ENCODE measurements at regions not wholly inside any gene's neighbourhood (a gene's known extent, or its start where the extent isn't known, plus 50 kb on each side); places are given as distances from the start of the nearest gene placed in this dataset.
"Not testable (repeated sequence)": the region's sequence is repeated elsewhere in the genome, so short reads cannot be mapped to it uniquely, and the experiment has no call there.

- H3K4me3 Mint-ChIP-seq; DNase-seq; H3K27ac Mint-ChIP-seq; H3K9me3 Mint-ChIP-seq; H3K27me3 Mint-ChIP-seq; CTCF ChIA-PET; H3K4me1 Mint-ChIP-seq (ENCODE audit: low read depth); POLR2A ChIA-PET; H3K36me3 Mint-ChIP-seq (ENCODE audit: low read depth); ATAC-seq; intact Hi-C loops (cut with micrococcal nuclease): not testable (repeated sequence)
Observed at GRCh38 chr14:19304442-19304841, 129.7 kb downstream of the POTEG start.

- H3K36me3 Mint-ChIP-seq (ENCODE audit: low read depth); H3K4me3 Mint-ChIP-seq; POLR2A ChIA-PET: not testable (repeated sequence)
Observed at GRCh38 chr14:19304918-19305317, 129.2 kb downstream of the POTEG start.

GRCh38 chr14:19305776-19306175, 128.4 kb downstream of the POTEG start:
- H3K27me3 Mint-ChIP-seq; H3K4me1 Mint-ChIP-seq (ENCODE audit: low read depth); intact Hi-C loops (cut with micrococcal nuclease); POLR2A ChIA-PET; H3K36me3 Mint-ChIP-seq (ENCODE audit: low read depth); H3K9me3 Mint-ChIP-seq; DNase-seq; H3K4me3 Mint-ChIP-seq; ATAC-seq; H3K27ac Mint-ChIP-seq; CTCF ChIA-PET: not testable (repeated sequence)

More at GRCh38 chr14:19304918-19305317, 129.2 kb downstream of the POTEG start:
- H3K4me1 Mint-ChIP-seq (ENCODE audit: low read depth); CTCF ChIA-PET; H3K27ac Mint-ChIP-seq; intact Hi-C loops (cut with micrococcal nuclease); DNase-seq; H3K9me3 Mint-ChIP-seq; H3K27me3 Mint-ChIP-seq; ATAC-seq: not testable (repeated sequence)

- intact Hi-C loops (cut with micrococcal nuclease); POLR2A ChIA-PET; DNase-seq; H3K9me3 Mint-ChIP-seq; H3K27me3 Mint-ChIP-seq; H3K36me3 Mint-ChIP-seq (ENCODE audit: low read depth); H3K4me1 Mint-ChIP-seq (ENCODE audit: low read depth); CTCF ChIA-PET; ATAC-seq; H3K27ac Mint-ChIP-seq; H3K4me3 Mint-ChIP-seq: not testable (repeated sequence)
Observed at GRCh38 chr14:19306405-19306804, 127.7 kb downstream of the POTEG start.

GRCh38 chr14:19311023-19311422, 123.1 kb downstream of the POTEG start:
- H3K27ac Mint-ChIP-seq; H3K4me1 Mint-ChIP-seq (ENCODE audit: low read depth); H3K9me3 Mint-ChIP-seq; H3K4me3 Mint-ChIP-seq; POLR2A ChIA-PET; H3K36me3 Mint-ChIP-seq (ENCODE audit: low read depth); intact Hi-C loops (cut with micrococcal nuclease); ATAC-seq; DNase-seq; H3K27me3 Mint-ChIP-seq; CTCF ChIA-PET: not testable (repeated sequence)

GRCh38 chr14:19330678-19331077, 103.5 kb downstream of the POTEG start:
- H3K27ac Mint-ChIP-seq; ATAC-seq; intact Hi-C loops (cut with micrococcal nuclease); H3K27me3 Mint-ChIP-seq; H3K4me1 Mint-ChIP-seq (ENCODE audit: low read depth); H3K4me3 Mint-ChIP-seq; POLR2A ChIA-PET; H3K9me3 Mint-ChIP-seq; CTCF ChIA-PET; H3K36me3 Mint-ChIP-seq (ENCODE audit: low read depth); DNase-seq: not testable (repeated sequence)

GRCh38 chr14:19337232-19338059, 96.7 kb downstream of the POTEG start:
- H3K36me3 Mint-ChIP-seq (ENCODE audit: low read depth); intact Hi-C loops (cut with micrococcal nuclease); POLR2A ChIA-PET; CTCF ChIA-PET; H3K4me1 Mint-ChIP-seq (ENCODE audit: low read depth); H3K9me3 Mint-ChIP-seq; H3K4me3 Mint-ChIP-seq; DNase-seq; H3K27ac Mint-ChIP-seq; H3K27me3 Mint-ChIP-seq: not testable (repeated sequence)
- peak; percentile 45 for ATAC-seq

- ATAC-seq; H3K4me3 Mint-ChIP-seq; H3K36me3 Mint-ChIP-seq (ENCODE audit: low read depth); H3K4me1 Mint-ChIP-seq (ENCODE audit: low read depth); intact Hi-C loops (cut with micrococcal nuclease); H3K9me3 Mint-ChIP-seq; H3K27ac Mint-ChIP-seq; CTCF ChIA-PET; DNase-seq; H3K27me3 Mint-ChIP-seq; POLR2A ChIA-PET: not testable (repeated sequence)
Observed at GRCh38 chr14:19338060-19338372, 96.1 kb downstream of the POTEG start.

- CTCF ChIA-PET; intact Hi-C loops (cut with micrococcal nuclease); H3K36me3 Mint-ChIP-seq (ENCODE audit: low read depth); H3K4me3 Mint-ChIP-seq; ATAC-seq; H3K27ac Mint-ChIP-seq; H3K27me3 Mint-ChIP-seq; H3K4me1 Mint-ChIP-seq (ENCODE audit: low read depth); POLR2A ChIA-PET; DNase-seq; H3K9me3 Mint-ChIP-seq: not testable (repeated sequence)
Observed at GRCh38 chr14:19340976-19341375, 93.2 kb downstream of the POTEG start.

- H3K27ac Mint-ChIP-seq; ATAC-seq; H3K36me3 Mint-ChIP-seq (ENCODE audit: low read depth); POLR2A ChIA-PET; DNase-seq; H3K9me3 Mint-ChIP-seq; intact Hi-C loops (cut with micrococcal nuclease); CTCF ChIA-PET; H3K27me3 Mint-ChIP-seq; H3K4me1 Mint-ChIP-seq (ENCODE audit: low read depth); H3K4me3 Mint-ChIP-seq: not testable (repeated sequence)
Observed at GRCh38 chr14:19341627-19342026, 92.5 kb downstream of the POTEG start.

GRCh38 chr14:19344261-19344660, 89.9 kb downstream of the POTEG start:
- H3K4me1 Mint-ChIP-seq (ENCODE audit: low read depth); H3K27me3 Mint-ChIP-seq; POLR2A ChIA-PET; intact Hi-C loops (cut with micrococcal nuclease); DNase-seq; H3K36me3 Mint-ChIP-seq (ENCODE audit: low read depth); H3K27ac Mint-ChIP-seq; H3K9me3 Mint-ChIP-seq; H3K4me3 Mint-ChIP-seq; ATAC-seq; CTCF ChIA-PET: not testable (repeated sequence)

GRCh38 chr14:19344689-19345088, 89.5 kb downstream of the POTEG start:
- H3K4me1 Mint-ChIP-seq (ENCODE audit: low read depth); H3K36me3 Mint-ChIP-seq (ENCODE audit: low read depth); ATAC-seq; CTCF ChIA-PET; H3K27me3 Mint-ChIP-seq; intact Hi-C loops (cut with micrococcal nuclease); DNase-seq; H3K9me3 Mint-ChIP-seq; POLR2A ChIA-PET; H3K27ac Mint-ChIP-seq; H3K4me3 Mint-ChIP-seq: not testable (repeated sequence)
